COLO829 (cell line): ENCODE measurements at regions not wholly inside any gene's neighbourhood (a gene's known extent, or its start where the extent isn't known, plus 50 kb on each side); places are given as distances from the start of the nearest gene placed in this dataset.
"Not testable (repeated sequence)": the region's sequence is repeated elsewhere in the genome, so short reads cannot be mapped to it uniquely, and the experiment has no call there.

Experiments
- DNase-seq: peaks from one replicate; pipeline ENCODE4 v3.0.0; 2012; ENCODE audit warnings: low spot score

DNA sequence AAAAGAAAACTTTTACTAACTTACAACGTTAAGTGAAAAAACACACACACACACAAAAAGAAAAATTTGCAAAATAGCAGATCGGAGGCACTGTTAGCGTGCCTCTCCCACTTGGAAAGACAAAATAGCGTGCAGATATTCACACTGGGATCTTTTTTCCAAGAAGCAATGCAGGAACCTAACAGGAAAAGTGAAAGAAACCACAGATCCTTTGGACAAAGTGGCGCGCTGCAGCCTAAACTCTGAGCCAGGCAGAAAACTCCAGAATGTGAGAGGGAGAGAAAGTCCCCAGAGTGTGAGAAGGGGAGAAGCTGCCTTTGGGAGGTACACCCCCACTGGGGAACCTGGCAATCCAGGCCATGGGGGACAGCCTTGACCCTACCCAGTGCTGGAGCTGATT is 70.7 kb upstream of the SERPINE2 start:
- DNase-seq = no peak

- no peak for DNase-seq
Measured at GRCh38 chr2:224106794-224107193, 67.7 kb upstream of the SERPINE2 start.

- DNase-seq = peak; percentile 80
Measured at GRCh38 chr2:224104668-224105386, 65.7 kb upstream of the SERPINE2 start.

DNA sequence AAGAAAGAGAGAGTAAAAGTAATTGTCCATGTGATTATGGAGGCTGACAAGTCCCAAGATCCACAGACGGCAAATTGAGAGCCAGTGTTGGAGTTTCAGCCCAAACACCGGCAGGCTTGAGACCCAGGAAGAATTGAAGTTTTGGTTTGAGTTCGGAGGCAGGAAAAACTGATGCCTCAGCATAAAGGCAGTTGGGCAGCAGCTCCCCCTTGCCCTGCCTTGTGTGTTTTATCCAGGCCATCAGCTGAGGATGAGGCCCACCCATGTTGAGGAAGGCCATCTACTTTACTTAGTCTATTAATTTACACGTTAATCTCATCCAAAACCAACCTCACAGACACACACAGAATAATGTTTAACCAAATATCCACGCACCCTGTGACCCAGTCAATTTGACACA is 64.6 kb upstream of the SERPINE2 start:
- no peak for DNase-seq

- DNase-seq = no peak
Measured at GRCh38 chr2:224102991-224103390, 63.9 kb upstream of the SERPINE2 start.

DNA sequence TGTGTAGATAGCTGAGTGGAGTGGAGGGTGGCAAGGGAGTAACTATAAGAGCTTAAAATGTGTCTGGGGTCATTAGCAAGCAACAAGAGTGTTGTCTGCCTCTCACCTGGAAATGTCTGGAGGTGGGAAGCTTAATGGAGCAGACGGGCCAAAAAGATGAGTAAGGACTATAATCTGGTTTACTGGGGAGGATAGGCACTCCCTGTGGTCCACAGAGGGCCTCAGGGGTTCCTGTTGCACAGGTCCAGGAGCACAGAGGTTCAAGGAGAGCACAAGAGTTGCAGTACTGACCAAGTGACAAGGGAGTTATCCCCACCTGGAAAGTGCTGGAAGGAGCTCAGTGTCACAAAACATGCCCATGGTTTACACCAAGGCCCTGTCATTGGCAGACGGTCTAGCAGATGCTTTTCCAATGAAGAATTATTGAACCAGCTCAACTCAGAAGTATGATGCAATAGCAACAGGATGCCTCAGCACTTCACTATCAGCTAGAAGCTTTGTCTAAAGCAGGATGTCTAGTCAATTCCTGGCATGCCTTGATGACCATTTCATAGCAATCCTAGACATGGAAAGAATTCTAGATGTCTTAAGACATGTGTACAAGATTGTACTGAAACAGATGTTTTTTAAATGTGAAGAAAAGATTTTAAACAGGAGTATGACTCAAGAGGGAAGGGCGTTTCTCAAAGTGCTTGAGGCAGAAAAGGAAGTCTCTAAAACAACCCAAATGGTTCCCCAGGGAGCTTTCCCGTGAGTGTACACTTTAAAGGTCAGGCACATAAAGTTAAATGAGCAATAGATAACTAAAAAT is 62.9 kb upstream of the SERPINE2 start:
- peak; percentile 78 for DNase-seq

GRCh38 chr2:224099861-224100643 is 61.0 kb upstream of the SERPINE2 start:
- peak; percentile 65 for DNase-seq

- DNase-seq = no peak
Measured at GRCh38 chr2:224098481-224099230, 59.6 kb upstream of the SERPINE2 start.

DNA sequence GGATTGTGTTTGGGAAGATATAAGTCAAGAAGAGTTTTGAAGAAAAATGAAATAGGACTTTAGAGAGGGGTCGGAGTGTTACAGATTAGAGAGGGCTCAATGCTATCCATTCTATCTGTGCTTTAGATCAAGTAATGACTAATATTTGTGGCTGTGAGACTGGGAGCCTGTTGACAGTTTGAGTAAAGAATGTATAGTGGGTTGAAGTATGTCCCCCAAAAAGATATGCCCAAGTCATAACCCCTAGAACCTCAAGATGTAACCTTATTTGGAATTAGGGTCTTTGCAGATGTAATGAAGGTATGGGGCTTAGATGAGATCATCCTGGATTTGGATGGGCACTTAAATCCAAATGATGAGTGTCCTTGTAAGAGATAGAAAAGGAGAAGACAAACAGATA is 55.3 kb upstream of the SERPINE2 start:
- DNase-seq = no peak

DNA sequence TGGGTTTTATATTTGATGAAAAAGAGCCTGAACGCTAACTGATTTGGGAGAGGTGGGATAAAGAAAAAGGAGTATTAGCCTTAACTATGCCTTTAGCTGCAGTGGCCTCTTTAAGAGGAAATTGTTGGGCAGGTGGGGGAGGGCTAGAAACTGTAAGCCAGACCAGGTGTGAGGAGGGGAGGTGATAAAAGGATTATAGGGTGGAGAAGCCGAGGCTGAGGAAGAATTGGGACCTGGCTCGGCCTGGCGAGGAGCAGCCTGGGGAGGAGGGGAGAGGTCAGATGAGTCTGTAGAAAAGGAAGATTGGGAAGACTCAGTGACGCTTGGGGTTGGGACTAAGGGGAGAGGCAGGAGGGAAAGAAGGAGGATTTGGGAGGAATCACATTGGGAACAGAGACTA is 52.6 kb upstream of the SERPINE2 start:
- not testable (repeated sequence) for DNase-seq

DNA sequence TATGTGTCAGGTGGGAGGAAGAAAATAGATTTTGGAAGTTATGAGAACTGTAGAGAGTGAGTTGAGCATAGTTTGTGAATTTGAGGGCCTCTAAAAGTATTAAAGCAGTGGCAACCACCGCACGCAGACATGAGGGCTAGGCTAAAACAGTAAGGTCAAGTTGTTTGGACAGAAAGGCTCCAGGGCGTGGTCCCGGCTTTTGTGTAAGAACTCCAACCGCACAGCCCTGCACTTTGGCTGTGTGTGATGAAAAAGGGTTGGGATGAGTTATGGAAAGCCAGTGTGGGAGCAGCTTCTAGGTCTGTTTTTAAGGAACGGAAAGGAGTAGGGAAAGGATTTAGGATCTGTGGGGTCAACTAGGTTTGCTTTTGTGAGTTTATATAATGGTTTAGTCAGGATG is 50.5 kb upstream of the SERPINE2 start:
- not testable (repeated sequence) for DNase-seq
